Body of pancreas (tissue), 4 donors: ENCODE measurements at regions not wholly inside any gene's neighbourhood (a gene's known extent, or its start where the extent isn't known, plus 50 kb on each side); places are given as distances from the start of the nearest gene placed in this dataset.

Source experiments
- ATAC-seq: fragments of 150-250 bp; one replicate; pipeline ENCODE4 v1.9.1; 2016
- DNase-seq, 4 donors: peaks; one replicate each; pipeline ENCODE4 v3.0.0-alpha.2; 2019
- H3K27ac ChIP-seq, 4 donors: fragments of 200-600 bp; sonication (generic); 1 replicate in 3 of 4; 2 replicates in 1 of 4; pipeline versions ENCODE4 v1.5.1 to v1.6.1; 2016 to 2019; ENCODE audit warnings: mild to moderate bottlenecking in 1 of 4, mixed read lengths in 1 of 4, moderate library complexity in 1 of 4
- H3K27me3 ChIP-seq, 2 donors: fragments of 200-600 bp; sonication (generic); one replicate each; pipeline ENCODE4 v1.6.0; 2016; ENCODE audit warnings: mild to moderate bottlenecking in 1 of 2
- H3K36me3 ChIP-seq, 2 donors: fragments of 200-600 bp; sonication (generic); replicated peaks in 1 of 2; 2 replicates each; pipeline ENCODE4 v1.5.1; 2016; ENCODE audit warnings: low read depth in 2 of 2; ENCODE audit not compliant: insufficient read depth in 1 of 2
- H3K4me1 ChIP-seq: fragments of 200-600 bp; sonication (generic); one replicate; pipeline ENCODE4 v1.6.0; 2016
- H3K4me3 ChIP-seq, 2 donors: fragments of 200-600 bp; sonication (generic); 1 replicate in 1 of 2; 2 replicates in 1 of 2; pipeline ENCODE4 v1.5.1; 2016 to 2019
- H3K9me3 ChIP-seq, 3 donors: fragments of 200-600 bp; sonication (generic); 1 replicate in 2 of 3; 2 replicates in 1 of 3; pipeline ENCODE4 v1.5.1; 2016
- POLR2A ChIP-seq, 3 donors: fragments of 450-650 bp; IDR thresholded peaks; one replicate each; pipeline ENCODE4 v1.6.1; 2016; ENCODE audit warnings: antibody characterized with exemption in 3 of 3, mild to moderate bottlenecking in 2 of 3
- WGBS, 2 donors: methylation state at CpG; one replicate each; pipeline ENCODE4 v1.1.5; 2017; 5-methylcytosine and 5-hydroxymethylcytosine counted together
- intact Hi-C: fragments of 100-400 bp; cut with DNase I; formaldehyde crosslinking; loops from one replicate; pipeline ENCODE4 v1.15.1; 2023
- TF ChIP-seq, protein P1 (sequence below), 7 experiments: fragments of 450-650 bp in 4 of 7; fragments of 200-600 bp in 3 of 7; sonication (generic) in 3 of 7; IDR thresholded peaks; one replicate each; pipeline ENCODE4 v1.5.1; 2016 to 2019; ENCODE audit warnings: antibody characterized with exemption in 7 of 7

DNA sequence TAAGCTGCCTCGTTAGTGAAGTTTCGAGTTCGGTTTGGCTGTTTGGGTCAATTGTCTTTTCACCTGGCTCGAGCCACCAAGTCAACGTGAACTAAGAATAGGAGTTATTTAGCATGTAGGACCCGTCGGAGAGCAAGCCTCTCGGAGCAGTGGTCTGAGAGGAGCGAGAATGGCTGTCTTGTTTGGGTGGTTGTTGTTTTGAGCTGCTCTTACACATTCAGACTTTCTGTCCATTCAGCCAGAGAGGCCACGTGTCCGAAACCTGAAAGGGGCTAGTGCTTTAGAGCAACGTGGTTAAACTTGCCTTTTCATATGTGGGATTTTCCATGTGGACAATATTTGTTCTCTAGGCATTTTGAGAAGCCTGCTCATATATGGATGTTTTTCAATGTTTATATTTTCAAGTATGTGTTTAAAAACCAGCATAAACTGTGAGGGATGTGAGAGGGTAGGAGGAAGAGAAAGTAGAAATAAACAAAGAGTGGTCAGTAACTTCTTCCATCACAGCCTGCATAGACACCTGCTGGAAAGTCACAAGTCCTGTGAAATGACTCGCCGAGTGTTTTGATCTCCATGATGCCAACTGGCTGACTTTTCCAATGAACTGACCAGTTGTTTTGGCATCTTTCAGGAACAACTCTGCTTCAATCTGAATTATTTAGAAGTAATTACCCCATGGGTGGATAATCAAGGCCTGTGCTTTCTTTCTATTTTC, 221.0 kb downstream of the ASCL1 start:
- no peaks in the 10 kb centered on the region for H3K36me3 ChIP-seq
- TF ChIP-seq, protein P1, sequence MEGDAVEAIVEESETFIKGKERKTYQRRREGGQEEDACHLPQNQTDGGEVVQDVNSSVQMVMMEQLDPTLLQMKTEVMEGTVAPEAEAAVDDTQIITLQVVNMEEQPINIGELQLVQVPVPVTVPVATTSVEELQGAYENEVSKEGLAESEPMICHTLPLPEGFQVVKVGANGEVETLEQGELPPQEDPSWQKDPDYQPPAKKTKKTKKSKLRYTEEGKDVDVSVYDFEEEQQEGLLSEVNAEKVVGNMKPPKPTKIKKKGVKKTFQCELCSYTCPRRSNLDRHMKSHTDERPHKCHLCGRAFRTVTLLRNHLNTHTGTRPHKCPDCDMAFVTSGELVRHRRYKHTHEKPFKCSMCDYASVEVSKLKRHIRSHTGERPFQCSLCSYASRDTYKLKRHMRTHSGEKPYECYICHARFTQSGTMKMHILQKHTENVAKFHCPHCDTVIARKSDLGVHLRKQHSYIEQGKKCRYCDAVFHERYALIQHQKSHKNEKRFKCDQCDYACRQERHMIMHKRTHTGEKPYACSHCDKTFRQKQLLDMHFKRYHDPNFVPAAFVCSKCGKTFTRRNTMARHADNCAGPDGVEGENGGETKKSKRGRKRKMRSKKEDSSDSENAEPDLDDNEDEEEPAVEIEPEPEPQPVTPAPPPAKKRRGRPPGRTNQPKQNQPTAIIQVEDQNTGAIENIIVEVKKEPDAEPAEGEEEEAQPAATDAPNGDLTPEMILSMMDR (IDR thresholded peaks at IDR 0.05): no peak
- no peak for TF ChIP-seq POLR2A (IDR thresholded peaks at IDR 0.05)
- ATAC-seq (no peak), DNase-seq (no peak)
- WGBS, 2 donors: 63 to 73% methylated on average over 14 of the region's 14 CpGs
- no peaks in the 10 kb centered on the region for H3K4me1 ChIP-seq
- H3K27me3 ChIP-seq: no peaks in the 10 kb centered on the region
- no peaks in the 10 kb centered on the region for H3K9me3 ChIP-seq
- H3K4me3 ChIP-seq: no peak overlapping the region
- intact Hi-C loops: no loop called here
- no peak overlapping the region for H3K27ac ChIP-seq

DNA sequence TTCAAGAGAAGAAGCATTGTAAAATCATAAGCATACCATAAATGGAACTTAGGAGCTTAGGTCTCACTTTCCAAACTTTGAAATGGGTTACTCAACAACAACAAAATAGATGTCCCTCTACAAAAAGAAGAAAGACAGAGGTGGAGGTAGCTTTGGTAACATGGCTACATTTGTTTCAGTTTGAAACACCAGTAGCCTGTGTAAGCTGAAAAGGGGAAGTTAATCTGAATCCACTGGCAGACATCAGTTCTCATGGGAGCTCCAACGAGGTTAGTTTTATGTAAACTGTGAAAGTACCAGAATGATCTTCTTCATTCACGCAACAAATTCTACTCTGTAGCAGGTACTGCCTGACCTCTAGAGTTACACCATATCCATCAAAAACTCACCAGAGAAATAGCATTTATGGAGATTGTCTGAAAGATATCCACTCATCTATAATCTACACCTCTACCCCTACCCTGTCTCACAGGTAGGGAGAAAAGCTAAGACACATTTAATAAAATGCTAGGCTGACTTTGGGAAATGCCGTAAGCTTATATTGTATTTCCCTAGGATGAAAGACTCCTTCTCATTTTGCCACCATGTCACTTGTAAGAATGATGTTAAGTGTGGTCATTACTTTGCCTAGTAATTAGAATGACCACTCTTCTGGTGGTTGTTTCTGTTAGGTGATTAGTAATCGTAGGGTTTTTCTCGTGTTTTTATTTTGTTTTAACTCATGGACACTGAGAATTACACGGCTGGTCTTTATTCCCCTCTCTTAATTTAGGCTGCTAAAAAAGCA, 224.1 kb downstream of the ASCL1 start:
- DNase-seq (no peak), ATAC-seq (no peak)
- no peak for TF ChIP-seq POLR2A (IDR thresholded peaks at IDR 0.05)
- TF ChIP-seq, protein P1 (IDR thresholded peaks at IDR 0.05): no peak
- Histone ChIP-seq H3K4me1 (no peaks in the 10 kb centered on the region), H3K4me3 (no peak overlapping the region), H3K36me3 (no peaks in the 10 kb centered on the region), H3K27ac (no peak overlapping the region), H3K9me3 (no peaks in the 10 kb centered on the region), H3K27me3 (no peaks in the 10 kb centered on the region)
- intact Hi-C loops: no loop called here
- 63 to 65% methylated on average over 6 of the region's 6 CpGs for WGBS, 2 donors

DNA sequence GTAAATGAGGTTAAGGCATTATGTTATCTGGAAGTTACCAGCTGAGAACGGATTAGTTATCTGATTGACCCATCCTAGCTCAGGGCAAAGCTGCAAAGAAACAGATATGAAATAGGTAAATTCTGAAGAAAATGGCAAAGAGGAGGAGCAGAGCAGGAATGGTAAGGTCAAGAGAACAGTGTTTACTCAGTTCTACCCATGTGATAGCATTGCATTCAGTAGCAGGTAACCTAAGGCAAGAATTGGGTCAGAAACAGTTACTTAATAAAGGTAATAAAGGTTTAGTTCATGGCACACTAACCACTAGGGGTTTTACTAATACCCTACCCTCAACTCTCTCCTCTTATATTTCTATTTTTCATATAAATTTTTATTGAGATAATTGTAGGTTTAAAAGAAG, 224.8 kb downstream of the ASCL1 start:
- TF ChIP-seq, protein P1 (IDR thresholded peaks at IDR 0.05): no peak
- TF ChIP-seq POLR2A (IDR thresholded peaks at IDR 0.05): no peak
- Histone ChIP-seq H3K36me3 (no peaks in the 10 kb centered on the region), H3K27ac (no peak overlapping the region), H3K4me1 (no peaks in the 10 kb centered on the region), H3K4me3 (no peak overlapping the region), H3K27me3 (no peaks in the 10 kb centered on the region), H3K9me3 (no peaks in the 10 kb centered on the region)
- WGBS, 2 donors: 17 to 29% methylated on average over 1 of the region's 1 CpG
- intact Hi-C loops: no loop called here
- DNase-seq: no peak
- ATAC-seq: no peak

DNA sequence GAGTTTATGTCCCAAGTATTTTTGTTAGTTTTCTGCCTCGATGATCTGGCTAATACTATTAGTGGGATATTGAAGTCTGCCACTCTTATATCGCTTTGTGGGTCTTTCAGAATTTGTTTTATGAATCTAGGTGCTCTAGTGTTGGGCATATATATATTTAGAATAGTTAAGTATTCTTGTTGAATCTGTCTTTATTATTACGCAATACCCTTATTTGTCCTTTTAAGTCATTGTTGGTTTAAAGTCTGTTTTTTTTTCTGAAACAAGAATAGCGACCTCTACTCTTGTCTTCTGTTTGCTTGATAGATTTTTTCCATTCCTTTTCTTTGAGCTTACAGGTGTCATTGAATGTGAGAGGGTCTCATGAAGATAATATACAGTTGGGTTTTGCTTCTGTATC, 239.0 kb downstream of the ASCL1 start:
- TF ChIP-seq, protein P1 (IDR thresholded peaks at IDR 0.05): no peak
- no peak for TF ChIP-seq POLR2A (IDR thresholded peaks at IDR 0.05)
- no peak overlapping the region for H3K4me3 ChIP-seq
- intact Hi-C loops: no loop called here
- DNase-seq (no peak), ATAC-seq (no peak)
- H3K36me3 ChIP-seq: no peaks in the 10 kb centered on the region
- H3K4me1 ChIP-seq: no peaks in the 10 kb centered on the region
- peaks cover 0 to 5% (median 0%) of the 10 kb centered on the region in 3 donors for H3K9me3 ChIP-seq
- WGBS, 2 donors: 62 to 63% methylated on average over 4 of the region's 4 CpGs
- H3K27ac ChIP-seq: no peak overlapping the region
- H3K27me3 ChIP-seq: no peaks in the 10 kb centered on the region
